Motor neuron (in vitro differentiated cells): ENCODE measurements at regions not wholly inside any gene's neighbourhood (a gene's known extent, or its start where the extent isn't known, plus 50 kb on each side); places are given as distances from the start of the nearest gene placed in this dataset.
"Not testable (repeated sequence)": the region's sequence is repeated elsewhere in the genome, so short reads cannot be mapped to it uniquely, and the experiment has no call there.

Experiments
- ATAC-seq, 8 experiments: fragments of 200-7000 bp; cut with Tn5 transposase; replicated peaks in 6 of 8; 2 replicates each; pipeline ENCODE4 v1.8.0; 2021; ENCODE audit warnings: mild to moderate bottlenecking in 8 of 8, moderate library complexity in 8 of 8
- H3K27ac ChIP-seq, 2 donors: fragments of 250-450 bp; sonication (Bioruptor Pico); 2 replicates each; pipeline ENCODE4 v1.9.0; 2021; ENCODE audit warnings: antibody characterized with exemption in 2 of 2, mild to moderate bottlenecking in 2 of 2, moderate library complexity in 1 of 2
- H3K4me1 ChIP-seq, 2 donors: fragments of 250-450 bp; sonication (Bioruptor Pico); replicated peaks in 1 of 2; 2 replicates each; pipeline ENCODE4 v1.6.1; 2021; ENCODE audit warnings: antibody characterized with exemption in 2 of 2, mild to moderate bottlenecking in 2 of 2, moderate library complexity in 1 of 2
- H3K4me3 ChIP-seq, 5 donors: fragments of 250-450 bp; sonication (Bioruptor Pico); 2 replicates each; pipeline ENCODE4 v1.9.0; 2021; ENCODE audit warnings: antibody characterized with exemption in 5 of 5, mild to moderate bottlenecking in 5 of 5, moderate library complexity in 4 of 5
- WGBS, 10 experiments: fragments of 450-650 bp; shearing (Covaris generic); methylation state at CpG; one replicate each; pipeline ENCODE4 v1.0.0; 2022; 5-methylcytosine and 5-hydroxymethylcytosine counted together
- in situ Hi-C, 9 experiments: fragments of 400-800 bp; cut with MboI; loops; one replicate each; pipeline ENCODE4 v1.15.0; 2021; ENCODE audit warnings: low sequenced_read_pairs in 9 of 9, low pct_unique_long_range_greater_than_20kb in 2 of 9; ENCODE audit not compliant: unreplicated experiment in 9 of 9

- in situ Hi-C loops = loop anchor here in 2 of 9 experiments (25.0 kb wide), 2 partner anchors 201 to 226 kb away; no protein-coding TSS in a partner anchor
Measured at GRCh38 chr3:190188197-190188596, 67.5 kb upstream of the P3H2 start.

GRCh38 chr3:190183121-190183520 is 62.4 kb upstream of the P3H2 start:
- Histone ChIP-seq H3K4me3 (no peak overlapping the region), H3K27ac (no peak overlapping the region), H3K4me1 (no peaks in the 10 kb centered on the region)
- WGBS, 10 experiments = 0 to 67% (median 42%) methylated on average over 1 to 4 of the region's 4 CpGs; no CpG with 5 or more reads in 2 of the 10 experiments
- peak in 7 of 8 experiments; percentile 19 to 94 (median 52) for ATAC-seq
- in situ Hi-C loops = loop anchor here in 2 of 9 experiments (25.0 kb wide), 2 partner anchors 196 to 221 kb away; no protein-coding TSS in a partner anchor

More at GRCh38 chr3:190188197-190188596, 67.5 kb upstream of the P3H2 start:
- no peak for ATAC-seq
- H3K4me3 ChIP-seq = no peak overlapping the region
- H3K4me1 ChIP-seq = peaks cover 0 to 2% of the 10 kb centered on the region in 2 donors
- H3K27ac ChIP-seq = no peak overlapping the region
- 5 to 100% (median 80%) methylated on average over 1 to 2 of the region's 2 CpGs; no CpG with 5 or more reads in 1 of the 10 experiments for WGBS, 10 experiments

- H3K27ac ChIP-seq = no peak overlapping the region
- ATAC-seq = no peak
- in situ Hi-C loops = loop anchor here in 2 of 9 experiments (25.0 kb wide), 2 partner anchors 195 to 220 kb away; no protein-coding TSS in a partner anchor
- WGBS, 10 experiments = 57 to 100% (median 83%) methylated on average over 2 to 11 of the region's 12 CpGs
- no peak overlapping the region for H3K4me3 ChIP-seq
- no peaks in the 10 kb centered on the region for H3K4me1 ChIP-seq
Measured at GRCh38 chr3:190182418-190183043, 61.8 kb upstream of the P3H2 start.

GRCh38 chr3:190180268-190180667 is 59.6 kb upstream of the P3H2 start:
- no peak overlapping the region for H3K4me3 ChIP-seq
- 0 to 100% (median 78%) methylated on average over 1 of the region's 1 CpG; no CpG with 5 or more reads in 1 of the 10 experiments for WGBS, 10 experiments
- no peak overlapping the region for H3K27ac ChIP-seq
- no peaks in the 10 kb centered on the region for H3K4me1 ChIP-seq
- in situ Hi-C loops = loop anchor here in 2 of 9 experiments (25.0 kb wide), 2 partner anchors 193 to 218 kb away; no protein-coding TSS in a partner anchor
- ATAC-seq = no peak

GRCh38 chr3:190178779-190179178 is 58.1 kb upstream of the P3H2 start:
- WGBS, 10 experiments = 12 to 100% (median 72%) methylated on average over 1 to 2 of the region's 2 CpGs; no CpG with 5 or more reads in 1 of the 10 experiments
- Histone ChIP-seq H3K4me3 (no peak overlapping the region), H3K27ac (no peak overlapping the region), H3K4me1 (no peaks in the 10 kb centered on the region)
- in situ Hi-C loops = loop anchor here in 2 of 9 experiments (25.0 kb wide), 2 partner anchors 191 to 216 kb away; no protein-coding TSS in a partner anchor
- ATAC-seq = no peak

GRCh38 chr3:190176933-190177525 is 56.3 kb upstream of the P3H2 start:
- 100% methylated on average over 1 to 3 of the region's 39 CpGs; no CpG with 5 or more reads in 7 of the 10 experiments for WGBS, 10 experiments
- not testable (repeated sequence) for H3K27ac ChIP-seq, H3K4me1 ChIP-seq, H3K4me3 ChIP-seq, ATAC-seq
- in situ Hi-C loops = loop anchor here in 2 of 9 experiments (25.0 kb wide), 2 partner anchors 190 to 215 kb away; no protein-coding TSS in a partner anchor

- in situ Hi-C loops = loop anchor here in 2 of 9 experiments (25.0 kb wide), 2 partner anchors 189 to 214 kb away; no protein-coding TSS in a partner anchor
- not testable (repeated sequence) for H3K4me1 ChIP-seq, ATAC-seq, H3K27ac ChIP-seq, H3K4me3 ChIP-seq
- WGBS, 10 experiments = 80 to 100% (median 87%) methylated on average over 1 to 9 of the region's 10 CpGs; no CpG with 5 or more reads in 1 of the 10 experiments
Measured at GRCh38 chr3:190176106-190176505, 55.4 kb upstream of the P3H2 start.

- in situ Hi-C loops = loop anchor here in 2 of 9 experiments (25.0 kb wide), 2 partner anchors 188 to 213 kb away; no protein-coding TSS in a partner anchor
- H3K4me1 ChIP-seq = no peaks in the 10 kb centered on the region
- H3K4me3 ChIP-seq = no peak overlapping the region
- ATAC-seq = peak in 1 of 8 experiments; percentile 54
- no peak overlapping the region for H3K27ac ChIP-seq
- WGBS, 10 experiments = 17 to 100% (median 76%) methylated on average over 1 of the region's 1 CpG; no CpG with 5 or more reads in 2 of the 10 experiments
Measured at GRCh38 chr3:190175490-190175889, 54.8 kb upstream of the P3H2 start.

- no peak overlapping the region for H3K27ac ChIP-seq
- in situ Hi-C loops = no loop called here
- no peak for ATAC-seq
- WGBS, 10 experiments = 0 to 100% (median 86%) methylated on average over 1 of the region's 1 CpG; no CpG with 5 or more reads in 1 of the 10 experiments
- no peak overlapping the region for H3K4me3 ChIP-seq
- H3K4me1 ChIP-seq = no peaks in the 10 kb centered on the region
Measured at GRCh38 chr3:190174471-190174870, 53.8 kb upstream of the P3H2 start.

- no peak for ATAC-seq
- 0 to 92% (median 80%) methylated on average over 1 of the region's 1 CpG; no CpG with 5 or more reads in 1 of the 10 experiments for WGBS, 10 experiments
- Histone ChIP-seq H3K4me3 (no peak overlapping the region), H3K27ac (no peak overlapping the region), H3K4me1 (no peaks in the 10 kb centered on the region)
- in situ Hi-C loops = no loop called here
Measured at GRCh38 chr3:190173426-190173825, 52.7 kb upstream of the P3H2 start.

GRCh38 chr3:190172751-190173150 is 52.1 kb upstream of the P3H2 start:
- in situ Hi-C loops = no loop called here
- ATAC-seq = no peak
- Histone ChIP-seq H3K4me3 (no peak overlapping the region), H3K27ac (no peak overlapping the region), H3K4me1 (no peaks in the 10 kb centered on the region)
- 8 to 100% (median 73%) methylated on average over 1 to 2 of the region's 2 CpGs; no CpG with 5 or more reads in 1 of the 10 experiments for WGBS, 10 experiments
